ENCODE measurements at regions not wholly inside any gene's neighbourhood (a gene's known extent, or its start where the extent isn't known, plus 50 kb on each side); places are given as distances from the start of the nearest gene placed in this dataset.
"Not testable (repeated sequence)": the region's sequence is repeated elsewhere in the genome, so short reads cannot be mapped to it uniquely, and the experiment has no call there.

DNA sequence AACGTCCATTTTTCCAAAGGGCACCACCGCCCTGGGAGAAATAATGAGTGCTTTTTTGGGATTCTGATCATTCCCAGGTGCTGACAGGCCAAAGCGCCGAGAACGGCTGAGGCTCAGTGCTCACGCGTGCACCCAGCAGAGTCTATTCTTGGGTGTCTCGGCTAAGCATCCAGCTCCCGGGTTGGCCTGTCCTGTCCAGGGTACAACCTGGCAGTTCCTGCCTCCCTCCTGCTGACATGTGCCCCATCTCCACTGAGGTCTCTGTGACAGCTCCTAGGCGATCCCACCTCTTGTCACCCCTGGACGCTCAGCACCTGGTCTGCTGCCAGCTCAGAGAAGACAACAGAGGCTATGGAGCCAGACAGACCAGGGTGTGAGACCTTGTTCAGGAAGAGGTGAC lies 684.5 kb downstream of the PTPRU start:
- no peak for DNase-seq (ENCODE audit: low spot score)

DNA sequence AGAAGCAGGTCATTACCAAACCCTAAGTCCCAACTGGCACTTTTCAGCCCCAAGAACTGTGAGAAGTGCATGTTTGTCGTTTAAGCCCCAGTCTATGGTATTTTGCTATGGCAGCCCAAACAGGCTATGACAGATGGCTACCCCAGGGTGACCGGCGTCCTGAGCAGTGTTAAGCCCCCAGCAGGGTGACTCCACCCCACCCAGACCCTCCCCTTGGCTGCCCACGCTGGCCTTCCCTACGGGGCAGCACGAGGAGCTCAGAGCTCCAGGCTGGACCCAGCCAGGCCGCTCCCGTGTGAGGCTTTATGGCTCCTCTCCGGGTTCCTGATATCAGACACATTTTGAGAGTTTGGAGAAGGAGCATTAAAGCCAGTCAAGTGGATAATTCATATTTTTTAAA lies 684.0 kb downstream of the PTPRU start:
- TF ChIP-seq, protein P1, sequence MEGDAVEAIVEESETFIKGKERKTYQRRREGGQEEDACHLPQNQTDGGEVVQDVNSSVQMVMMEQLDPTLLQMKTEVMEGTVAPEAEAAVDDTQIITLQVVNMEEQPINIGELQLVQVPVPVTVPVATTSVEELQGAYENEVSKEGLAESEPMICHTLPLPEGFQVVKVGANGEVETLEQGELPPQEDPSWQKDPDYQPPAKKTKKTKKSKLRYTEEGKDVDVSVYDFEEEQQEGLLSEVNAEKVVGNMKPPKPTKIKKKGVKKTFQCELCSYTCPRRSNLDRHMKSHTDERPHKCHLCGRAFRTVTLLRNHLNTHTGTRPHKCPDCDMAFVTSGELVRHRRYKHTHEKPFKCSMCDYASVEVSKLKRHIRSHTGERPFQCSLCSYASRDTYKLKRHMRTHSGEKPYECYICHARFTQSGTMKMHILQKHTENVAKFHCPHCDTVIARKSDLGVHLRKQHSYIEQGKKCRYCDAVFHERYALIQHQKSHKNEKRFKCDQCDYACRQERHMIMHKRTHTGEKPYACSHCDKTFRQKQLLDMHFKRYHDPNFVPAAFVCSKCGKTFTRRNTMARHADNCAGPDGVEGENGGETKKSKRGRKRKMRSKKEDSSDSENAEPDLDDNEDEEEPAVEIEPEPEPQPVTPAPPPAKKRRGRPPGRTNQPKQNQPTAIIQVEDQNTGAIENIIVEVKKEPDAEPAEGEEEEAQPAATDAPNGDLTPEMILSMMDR (IDR thresholded peaks at IDR 0.05), result no peak
- H3K9me3 Mint-ChIP-seq (ENCODE audit: low read depth), result no peaks in the 10 kb centered on the region
- H3K27ac Mint-ChIP-seq (ENCODE audit: unreplicated experiment), result no peak overlapping the region
- no peaks in the 10 kb centered on the region for H3K36me3 Mint-ChIP-seq (ENCODE audit: low read depth)
- H3K27me3 Mint-ChIP-seq (ENCODE audit: low read depth), result peaks cover 29% of the 10 kb centered on the region
- H3K4me1 Mint-ChIP-seq (ENCODE audit: low read depth), result no peaks in the 10 kb centered on the region
- no peak overlapping the region for H3K4me3 Mint-ChIP-seq (ENCODE audit: unreplicated experiment)
- DNase-seq (ENCODE audit: low spot score), result no peak

More for the DNA sequence above, 684.5 kb downstream of the PTPRU start:
- Mint-ChIP-seq H3K9me3 (ENCODE audit: low read depth) (no peaks in the 10 kb centered on the region), H3K27ac (ENCODE audit: unreplicated experiment) (no peak overlapping the region), H3K36me3 (ENCODE audit: low read depth) (no peaks in the 10 kb centered on the region), H3K4me3 (ENCODE audit: unreplicated experiment) (no peak overlapping the region), H3K4me1 (ENCODE audit: low read depth) (no peaks in the 10 kb centered on the region), H3K27me3 (ENCODE audit: low read depth) (peaks cover 28% of the 10 kb centered on the region)
- TF ChIP-seq, protein P1 (IDR thresholded peaks at IDR 0.05), result no peak

DNA sequence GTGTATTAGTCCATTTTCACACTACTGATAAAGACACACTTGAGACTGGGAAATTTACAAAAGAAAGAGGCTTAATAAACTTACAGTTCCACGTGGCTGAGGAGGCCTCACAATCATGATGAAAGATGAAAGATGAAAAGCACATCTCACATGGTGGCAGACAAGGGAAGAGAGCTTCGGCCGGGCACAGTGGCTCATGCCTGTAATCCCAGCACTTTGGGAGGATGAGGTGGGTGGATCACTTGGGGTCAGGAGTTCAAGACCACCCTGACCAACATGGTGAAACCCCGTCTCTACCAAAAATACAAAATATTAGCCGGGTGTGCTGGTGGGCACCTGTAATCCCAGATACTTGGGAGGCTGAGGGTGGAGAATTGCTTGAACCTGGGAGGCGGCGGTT lies 682.7 kb downstream of the PTPRU start:
- H3K4me1 Mint-ChIP-seq (ENCODE audit: low read depth); DNase-seq (ENCODE audit: low spot score); H3K27ac Mint-ChIP-seq (ENCODE audit: unreplicated experiment); H3K36me3 Mint-ChIP-seq (ENCODE audit: low read depth); H3K4me3 Mint-ChIP-seq (ENCODE audit: unreplicated experiment); H3K9me3 Mint-ChIP-seq (ENCODE audit: low read depth): not testable (repeated sequence)
- peaks cover 32% of the 10 kb centered on the region for H3K27me3 Mint-ChIP-seq (ENCODE audit: low read depth)

DNA sequence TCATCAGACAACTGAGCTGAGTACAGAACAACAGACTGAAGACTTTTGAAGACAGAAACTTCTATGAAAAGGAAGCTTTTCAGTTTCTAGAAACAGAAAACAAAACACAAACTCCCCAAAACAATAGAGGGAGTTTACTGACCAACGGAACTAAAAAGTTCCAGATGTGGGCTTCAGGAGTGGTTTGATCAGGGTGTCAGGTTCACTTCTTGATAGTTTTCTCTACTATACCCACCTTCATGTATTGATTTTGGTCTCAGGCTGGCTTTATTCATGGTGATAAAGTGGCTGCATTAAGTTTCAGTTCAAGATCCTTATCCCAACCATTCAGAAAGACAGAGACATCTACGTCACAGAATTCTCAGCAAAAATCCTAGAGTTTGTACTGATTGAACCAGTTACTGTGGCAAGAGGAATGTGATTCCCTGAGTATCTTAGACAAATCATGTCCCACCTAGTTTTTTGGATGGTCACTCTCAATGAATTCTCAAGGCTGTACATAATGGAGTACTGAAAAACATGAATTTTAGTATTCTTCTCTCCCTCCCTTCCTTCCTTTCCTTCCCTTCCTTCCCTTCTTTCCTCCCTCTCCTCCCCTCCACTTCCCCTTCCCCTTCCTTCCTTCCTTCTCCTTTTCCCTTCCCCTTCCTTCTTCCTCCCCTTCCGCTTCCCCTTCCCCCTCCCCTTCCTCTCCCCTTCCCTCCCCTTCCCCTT lies 680.5 kb downstream of the PTPRU start:
- H3K27ac Mint-ChIP-seq (ENCODE audit: unreplicated experiment), result no peak overlapping the region

DNA sequence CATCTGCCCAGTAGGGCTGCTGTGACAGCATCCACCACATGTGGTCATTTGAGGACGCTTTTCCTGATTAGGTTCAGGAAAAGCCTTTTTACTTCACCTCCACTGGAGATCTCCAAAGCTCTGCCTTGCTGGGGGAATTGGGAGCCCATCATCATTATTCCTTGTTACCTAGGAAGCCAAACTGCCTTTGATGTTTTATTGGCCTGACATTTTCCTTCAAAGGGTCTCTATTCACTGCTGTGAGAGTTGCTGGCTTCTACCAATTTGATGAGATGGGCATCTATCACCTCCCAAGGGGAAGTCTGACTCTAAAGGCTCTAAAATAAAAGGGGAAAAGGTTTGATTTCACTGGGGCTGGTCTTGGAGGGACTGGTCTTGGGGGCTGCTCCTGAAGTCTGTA lies 678.6 kb downstream of the PTPRU start:
- Mint-ChIP-seq H3K4me3 (ENCODE audit: unreplicated experiment) (no peak overlapping the region), H3K27me3 (ENCODE audit: low read depth) (peaks cover 29% of the 10 kb centered on the region), H3K36me3 (ENCODE audit: low read depth) (no peaks in the 10 kb centered on the region), H3K9me3 (ENCODE audit: low read depth) (no peaks in the 10 kb centered on the region), H3K27ac (ENCODE audit: unreplicated experiment) (no peak overlapping the region), H3K4me1 (ENCODE audit: low read depth) (no peaks in the 10 kb centered on the region)
- DNase-seq (ENCODE audit: low spot score), result no peak
- TF ChIP-seq, protein P1 (IDR thresholded peaks at IDR 0.05), result no peak

More for the DNA sequence above, 680.5 kb downstream of the PTPRU start:
- Mint-ChIP-seq H3K4me3 (ENCODE audit: unreplicated experiment) (no peak overlapping the region), H3K36me3 (ENCODE audit: low read depth) (no peaks in the 10 kb centered on the region), H3K4me1 (ENCODE audit: low read depth) (no peaks in the 10 kb centered on the region), H3K9me3 (ENCODE audit: low read depth) (no peaks in the 10 kb centered on the region), H3K27me3 (ENCODE audit: low read depth) (peaks cover 27% of the 10 kb centered on the region)
- DNase-seq (ENCODE audit: low spot score), result no peak
- TF ChIP-seq, protein P1 (IDR thresholded peaks at IDR 0.05), result no peak

DNA sequence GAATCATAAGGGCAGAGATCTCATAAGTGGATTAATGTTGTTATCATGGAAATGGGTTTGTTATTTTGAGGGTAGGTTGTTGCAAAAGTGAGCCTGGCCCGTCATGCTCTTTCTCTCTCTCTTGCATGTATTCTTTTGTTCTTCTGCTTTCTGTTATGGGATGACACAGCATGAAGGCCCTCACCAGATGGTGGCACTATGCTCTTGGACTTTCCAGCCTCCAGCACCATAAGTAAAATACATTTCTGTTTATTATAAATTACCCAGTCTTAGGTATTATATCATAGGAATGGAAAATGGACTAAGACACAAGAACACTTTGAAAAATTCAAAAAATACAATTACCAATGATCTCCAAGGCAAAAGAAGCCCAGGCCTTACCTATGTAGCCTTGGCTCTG lies 676.1 kb downstream of the PTPRU start:
- no peak for DNase-seq (ENCODE audit: low spot score)
- Mint-ChIP-seq H3K4me1 (ENCODE audit: low read depth) (no peaks in the 10 kb centered on the region), H3K27ac (ENCODE audit: unreplicated experiment) (no peak overlapping the region), H3K4me3 (ENCODE audit: unreplicated experiment) (no peak overlapping the region), H3K36me3 (ENCODE audit: low read depth) (no peaks in the 10 kb centered on the region), H3K27me3 (ENCODE audit: low read depth) (peaks cover 22% of the 10 kb centered on the region), H3K9me3 (ENCODE audit: low read depth) (no peaks in the 10 kb centered on the region)
- TF ChIP-seq, protein P1 (IDR thresholded peaks at IDR 0.05), result peak; percentile 76
